Pancreas (tissue), 10 donors: ENCODE measurements at regions not wholly inside any gene's neighbourhood (a gene's known extent, or its start where the extent isn't known, plus 50 kb on each side); places are given as distances from the start of the nearest gene placed in this dataset.

ENCODE experiments used
- ATAC-seq, 4 donors: fragments of 200-7000 bp; cut with Tn5 transposase; one replicate each; pipeline versions ENCODE4 v1.8.0 to v1.9.1; 2020; ENCODE audit warnings: mild to moderate bottlenecking in 4 of 4, moderate library complexity in 4 of 4
- DNase-seq, 6 donors: peaks; one replicate each; pipeline ENCODE4 v3.0.0-alpha.2; 2020
- FAIRE-seq: peaks from 2 replicates; lab custom pipeline; 2012; peaks lifted over from hg19 to GRCh38; lab: Jason Lieb, UNC
- H3K27ac ChIP-seq, 4 donors: fragments of 200-600 bp; sonication (generic); 1 replicate in 3 of 4; 2 replicates in 1 of 4; pipeline versions ENCODE4 v1.5.0 to v1.8.0; 2020
- H3K27me3 ChIP-seq, 4 donors: fragments of 200-600 bp; one replicate each; pipeline ENCODE4 v1.8.0; 2021
- H3K36me3 ChIP-seq, 3 donors: fragments of 200-600 bp; sonication (generic) in 1 of 3; one replicate each; pipeline versions ENCODE4 v1.5.0 to v1.8.0; 2020 to 2021
- H3K4me1 ChIP-seq, 3 donors: fragments of 200-600 bp; one replicate each; pipeline ENCODE4 v1.8.0; 2021
- H3K4me3 ChIP-seq, 4 donors: fragments of 200-600 bp; sonication (generic) in 2 of 4; one replicate each; pipeline versions ENCODE4 v1.5.0 to v1.8.0; 2020 to 2021
- H3K9me3 ChIP-seq, 4 donors: fragments of 200-600 bp; one replicate each; pipeline ENCODE4 v1.8.0; 2021
- WGBS, 2 donors: extraction: QIAGEN DNeasy Blood & Tissue Kit; methylation state at CpG; one replicate each; pipeline ENCODE4 v1.1.7; 2013; 5-methylcytosine and 5-hydroxymethylcytosine counted together
- intact Hi-C, 3 donors: fragments of 100-400 bp; cut with DNase I; formaldehyde crosslinking; loops; one replicate each; pipeline versions ENCODE4 v1.11.1 to v1.14.2; 2022
- TF ChIP-seq, protein P1 (sequence below), 4 donors: fragments of 200-600 bp; sonication (generic) in 3 of 4; IDR thresholded peaks; one replicate each; pipeline versions ENCODE4 v1.5.0 to v1.8.0; 2021; ENCODE audit warnings: antibody characterized with exemption in 4 of 4
- donor health status: healthy with polysubstance abuse.
- donor health status: DM: no; HTN: no; CAD: no; lungs with moderate emphysema.
- donor health status: DM: no; HTN: no; CAD: no.
- donor health status: control.
- donor health status: control.
- donor health status: Bipolar disorder and iron deficiency.
- donor health status: DM: yes; HTN: yes; CAD: no.
- donor health status: DM: no; HTN: no; CAD: no.
- donor health status: DM: no; HTN: no; CAD: no.
- donor health status: DM: yes; HTN: yes; CAD: no.

DNA sequence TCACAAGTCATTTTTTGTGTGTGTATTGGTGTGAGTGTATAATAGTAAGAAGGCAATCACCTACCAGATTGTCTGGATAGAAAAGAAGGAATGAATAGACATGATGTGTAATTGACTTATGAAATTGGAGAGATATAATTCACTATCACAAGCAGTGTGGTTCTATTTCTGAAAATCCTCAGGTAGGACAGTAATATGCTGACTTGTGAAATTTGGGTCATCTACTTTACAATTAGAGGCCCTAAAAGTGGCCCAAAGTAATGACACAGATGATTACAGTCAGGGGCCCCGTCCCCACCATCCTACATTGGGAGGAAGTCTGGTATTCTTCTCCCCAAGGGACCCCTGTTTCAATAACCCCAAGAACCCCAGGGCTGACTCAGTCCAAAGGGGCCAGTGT lies 73.6 kb upstream of the SELENOK start:
- H3K27ac ChIP-seq = no peak overlapping the region
- intact Hi-C loops = no loop called here
- TF ChIP-seq, protein P1, sequence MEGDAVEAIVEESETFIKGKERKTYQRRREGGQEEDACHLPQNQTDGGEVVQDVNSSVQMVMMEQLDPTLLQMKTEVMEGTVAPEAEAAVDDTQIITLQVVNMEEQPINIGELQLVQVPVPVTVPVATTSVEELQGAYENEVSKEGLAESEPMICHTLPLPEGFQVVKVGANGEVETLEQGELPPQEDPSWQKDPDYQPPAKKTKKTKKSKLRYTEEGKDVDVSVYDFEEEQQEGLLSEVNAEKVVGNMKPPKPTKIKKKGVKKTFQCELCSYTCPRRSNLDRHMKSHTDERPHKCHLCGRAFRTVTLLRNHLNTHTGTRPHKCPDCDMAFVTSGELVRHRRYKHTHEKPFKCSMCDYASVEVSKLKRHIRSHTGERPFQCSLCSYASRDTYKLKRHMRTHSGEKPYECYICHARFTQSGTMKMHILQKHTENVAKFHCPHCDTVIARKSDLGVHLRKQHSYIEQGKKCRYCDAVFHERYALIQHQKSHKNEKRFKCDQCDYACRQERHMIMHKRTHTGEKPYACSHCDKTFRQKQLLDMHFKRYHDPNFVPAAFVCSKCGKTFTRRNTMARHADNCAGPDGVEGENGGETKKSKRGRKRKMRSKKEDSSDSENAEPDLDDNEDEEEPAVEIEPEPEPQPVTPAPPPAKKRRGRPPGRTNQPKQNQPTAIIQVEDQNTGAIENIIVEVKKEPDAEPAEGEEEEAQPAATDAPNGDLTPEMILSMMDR (IDR thresholded peaks at IDR 0.05) = no peak
- WGBS, 2 donors = 75 to 87% methylated on average over 1 of the region's 1 CpG
- H3K27me3 ChIP-seq = no peaks in the 10 kb centered on the region
- no peak for FAIRE-seq
- ATAC-seq = no peak
- DNase-seq = no peak
- no peaks in the 10 kb centered on the region for H3K4me1 ChIP-seq
- no peaks in the 10 kb centered on the region for H3K9me3 ChIP-seq
- no peaks in the 10 kb centered on the region for H3K36me3 ChIP-seq
- H3K4me3 ChIP-seq = no peak overlapping the region

DNA sequence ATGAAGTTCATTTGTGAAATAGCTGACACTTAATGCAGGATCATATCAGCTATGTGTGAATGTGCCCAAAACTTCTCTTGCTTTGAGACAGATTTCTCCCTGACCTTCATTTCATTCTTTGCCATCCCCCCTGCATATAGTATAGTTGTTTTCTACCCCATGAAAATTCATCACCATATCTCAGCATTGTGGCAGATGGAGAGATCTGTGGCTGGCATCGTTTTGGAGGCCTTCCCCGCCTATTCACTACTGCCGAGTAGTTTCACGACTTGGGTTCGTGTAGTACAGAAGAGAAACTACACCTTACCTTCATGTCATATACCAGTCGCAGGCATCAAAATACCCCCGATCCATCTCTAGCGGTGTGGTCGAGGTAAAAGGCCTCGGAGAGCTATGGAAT lies 66.2 kb upstream of the SELENOK start:
- WGBS, 2 donors = 84 to 88% methylated on average over 10 of the region's 10 CpGs
- intact Hi-C loops = no loop called here

DNA sequence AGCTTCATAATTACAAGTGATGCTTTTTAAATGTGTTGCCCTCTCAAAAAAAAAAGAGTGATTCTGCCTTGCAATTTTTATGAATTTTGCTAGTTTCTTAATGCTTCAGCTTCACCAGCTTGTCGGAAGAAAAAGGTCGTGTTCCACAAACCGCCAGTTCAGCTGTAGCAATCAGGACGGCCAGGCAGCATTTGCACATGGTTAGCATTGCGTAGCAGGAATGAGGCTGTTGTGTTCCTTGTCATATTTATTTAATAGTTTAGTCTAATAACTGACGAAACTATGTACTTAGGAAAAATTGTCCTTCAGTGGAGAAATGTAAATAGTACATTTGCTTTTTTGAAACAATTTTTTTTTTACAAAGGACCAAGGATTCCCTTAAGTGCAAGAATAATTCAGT lies 64.9 kb upstream of the SELENOK start:
- no peaks in the 10 kb centered on the region for H3K27me3 ChIP-seq
- ATAC-seq = no peak
- FAIRE-seq = no peak
- no peaks in the 10 kb centered on the region for H3K4me1 ChIP-seq
- DNase-seq = no peak
- H3K9me3 ChIP-seq = no peaks in the 10 kb centered on the region
- 72 to 74% methylated on average over 6 of the region's 6 CpGs for WGBS, 2 donors
- H3K36me3 ChIP-seq = no peaks in the 10 kb centered on the region
- H3K4me3 ChIP-seq = no peak overlapping the region
- TF ChIP-seq, protein P1 (IDR thresholded peaks at IDR 0.05) = no peak
- intact Hi-C loops = no loop called here
- H3K27ac ChIP-seq = no peak overlapping the region

More for the DNA sequence above, 66.2 kb upstream of the SELENOK start:
- TF ChIP-seq, protein P1 (IDR thresholded peaks at IDR 0.05) = no peak
- ATAC-seq (no peak), DNase-seq (no peak), FAIRE-seq (no peak)
- Histone ChIP-seq H3K27me3 (no peaks in the 10 kb centered on the region), H3K4me1 (no peaks in the 10 kb centered on the region), H3K9me3 (no peaks in the 10 kb centered on the region), H3K4me3 (no peak overlapping the region), H3K36me3 (no peaks in the 10 kb centered on the region), H3K27ac (no peak overlapping the region)

DNA sequence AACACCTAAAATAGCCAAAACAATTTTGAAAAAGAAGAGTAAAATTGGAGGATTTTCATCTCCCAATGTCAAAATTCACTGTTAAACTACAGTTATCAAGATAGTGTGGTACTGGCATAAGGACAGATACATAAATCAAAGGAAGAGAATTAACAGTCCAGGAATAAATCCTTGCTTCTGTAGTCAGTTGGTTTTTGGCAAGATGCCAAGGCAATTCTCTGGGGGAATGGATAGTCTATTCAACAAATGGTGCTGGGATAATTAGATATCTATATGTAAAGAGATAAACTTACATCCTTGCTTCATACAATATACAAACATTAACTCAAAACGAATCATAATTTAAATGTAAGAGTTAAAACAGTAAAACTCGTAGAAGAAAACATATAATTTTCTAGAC lies 57.9 kb upstream of the SELENOK start:
- intact Hi-C loops = no loop called here
- no peak overlapping the region for H3K4me3 ChIP-seq
- H3K27ac ChIP-seq = no peak overlapping the region
- WGBS, 2 donors = 54 to 58% methylated on average over 2 of the region's 2 CpGs
- H3K36me3 ChIP-seq = no peaks in the 10 kb centered on the region
- H3K9me3 ChIP-seq = no peaks in the 10 kb centered on the region
- peaks cover 0 to 6% (median 0%) of the 10 kb centered on the region in 4 donors for H3K27me3 ChIP-seq
- no peak for DNase-seq
- no peaks in the 10 kb centered on the region for H3K4me1 ChIP-seq
- ATAC-seq = no peak
- TF ChIP-seq, protein P1 (IDR thresholded peaks at IDR 0.05) = no peak
- no peak for FAIRE-seq

DNA sequence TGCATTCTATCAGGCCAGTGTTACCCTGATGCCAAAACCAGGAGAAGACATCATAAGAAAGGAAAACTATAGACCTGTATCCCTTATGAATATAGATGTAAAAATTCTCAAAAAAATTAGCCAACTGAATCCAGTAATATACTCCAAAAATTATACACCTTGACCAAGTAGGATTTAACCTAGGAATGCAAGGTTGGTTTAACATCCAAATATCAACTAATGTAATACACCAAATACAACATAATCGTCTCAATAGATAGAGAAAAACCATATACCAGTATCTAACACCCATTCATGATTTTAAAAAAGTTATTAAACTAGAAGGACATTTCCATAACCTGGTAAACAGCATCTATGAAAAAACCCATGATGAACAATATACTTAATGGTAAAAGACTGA lies 56.5 kb upstream of the SELENOK start:
- DNase-seq = no peak
- Histone ChIP-seq H3K36me3 (no peaks in the 10 kb centered on the region), H3K27ac (no peak overlapping the region), H3K27me3 (peaks cover 0 to 6% (median 0%) of the 10 kb centered on the region in 4 donors), H3K4me3 (no peak overlapping the region), H3K9me3 (no peaks in the 10 kb centered on the region), H3K4me1 (no peaks in the 10 kb centered on the region)
- WGBS, 2 donors = 56 to 66% methylated on average over 1 of the region's 1 CpG
- ATAC-seq = no peak
- intact Hi-C loops = no loop called here
- no peak for FAIRE-seq
- TF ChIP-seq, protein P1 (IDR thresholded peaks at IDR 0.05) = no peak
